Stimulated activated naive CD8-positive, alpha-beta T cell treated with anti-CD3 and anti-CD28 coated beads, Interleukin-15, amount 100 ng/mL, for 72 hours (primary cell): ENCODE measurements at regions not wholly inside any gene's neighbourhood (a gene's known extent, or its start where the extent isn't known, plus 50 kb on each side); places are given as distances from the start of the nearest gene placed in this dataset.

Experiments
- ATAC-seq: fragments of 150-1000 bp; cut with Tn5 transposase; 2 replicates; pipeline ENCODE4 v1.10.0; 2021; ENCODE audit warnings: mild to moderate bottlenecking, moderate library complexity
- DNase-seq, 2 donors: peaks; one replicate each; pipeline ENCODE4 v3.0.0; 2021 to 2022
- H3K27ac Mint-ChIP-seq, 2 donors: one replicate each; pipeline ENCODE4 v1.8.0; 2022; ENCODE audit warnings: mild to moderate bottlenecking in 2 of 2, mixed read lengths in 2 of 2, moderate library complexity in 2 of 2
- H3K27me3 Mint-ChIP-seq: one replicate; pipeline ENCODE4 v1.8.0; 2022; ENCODE audit warnings: mixed read lengths
- H3K4me1 Mint-ChIP-seq: one replicate; pipeline ENCODE4 v1.8.0; 2022; ENCODE audit warnings: mild to moderate bottlenecking, mixed read lengths
- H3K4me3 Mint-ChIP-seq, 2 donors: one replicate each; pipeline ENCODE4 v1.8.0; 2022; ENCODE audit warnings: mild to moderate bottlenecking in 2 of 2, mixed read lengths in 2 of 2, moderate library complexity in 1 of 2
- H3K9me3 Mint-ChIP-seq, 2 donors: one replicate each; pipeline ENCODE4 v1.8.0; 2022; ENCODE audit warnings: mixed read lengths in 2 of 2

DNA sequence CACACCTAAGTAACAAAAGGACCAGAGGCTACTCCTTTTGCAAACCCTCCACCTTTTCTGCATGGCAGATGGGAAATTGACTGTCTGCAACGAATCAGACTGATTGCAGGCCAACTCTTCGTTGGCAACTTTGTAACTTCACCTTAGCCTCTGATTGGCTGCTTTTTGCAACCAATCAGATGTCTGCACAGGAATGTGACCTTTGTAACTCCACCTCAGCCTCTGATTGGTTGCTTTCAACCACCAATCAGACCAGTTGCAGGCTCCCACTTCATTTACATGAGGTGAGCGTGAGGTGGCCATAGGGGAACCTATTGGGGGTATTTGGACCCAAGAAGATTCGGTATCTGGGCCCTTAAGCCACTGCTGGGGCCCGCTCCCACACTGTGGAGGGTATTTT is 209.0 kb downstream of the EN1 start:
- Mint-ChIP-seq H3K4me3 (no peak overlapping the region), H3K27me3 (peaks cover 14% of the 10 kb centered on the region), H3K9me3 (peaks cover 1 to 25% of the 10 kb centered on the region in 2 donors), H3K27ac (no peak overlapping the region), H3K4me1 (no peaks in the 10 kb centered on the region)
- DNase-seq: no peak
- no peak for ATAC-seq

DNA sequence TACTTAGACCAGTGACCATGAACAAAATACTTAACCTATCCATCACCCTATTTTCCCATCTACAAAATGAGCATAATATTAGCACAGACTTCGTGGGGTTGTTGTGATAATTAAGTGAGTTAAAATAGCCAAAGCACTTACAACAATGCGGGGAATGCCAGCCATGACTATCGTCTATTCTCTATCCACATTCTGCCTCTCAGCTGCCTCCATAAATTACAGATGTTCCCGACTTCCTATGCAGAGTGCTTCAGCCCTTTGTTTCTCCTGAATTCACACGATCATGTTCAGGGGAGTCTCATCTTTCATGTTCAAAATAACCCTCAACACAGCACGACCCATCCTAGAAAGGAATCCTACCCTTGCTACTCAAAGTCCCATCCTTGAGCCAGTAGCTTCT is 211.6 kb downstream of the EN1 start:
- peaks cover 5 to 29% of the 10 kb centered on the region in 2 donors for H3K9me3 Mint-ChIP-seq
- peaks cover 18% of the 10 kb centered on the region for H3K27me3 Mint-ChIP-seq
- no peaks in the 10 kb centered on the region for H3K4me1 Mint-ChIP-seq
- DNase-seq (no peak), ATAC-seq (no peak)
- H3K4me3 Mint-ChIP-seq: no peak overlapping the region
- no peak overlapping the region for H3K27ac Mint-ChIP-seq

- no peak overlapping the region for H3K4me3 Mint-ChIP-seq
- H3K27ac Mint-ChIP-seq: no peak overlapping the region
- peaks cover 18% of the 10 kb centered on the region for H3K27me3 Mint-ChIP-seq
- no peaks in the 10 kb centered on the region for H3K4me1 Mint-ChIP-seq
- ATAC-seq: no peak
- H3K9me3 Mint-ChIP-seq: peaks cover 5 to 29% of the 10 kb centered on the region in 2 donors
- no peak for DNase-seq
Measured at GRCh38 chr2:118634876-118635275, 212.6 kb downstream of the EN1 start.

- no peaks in the 10 kb centered on the region for H3K4me1 Mint-ChIP-seq
- ATAC-seq: no peak
- peaks cover 5 to 22% of the 10 kb centered on the region in 2 donors for H3K9me3 Mint-ChIP-seq
- DNase-seq: no peak
- H3K27ac Mint-ChIP-seq: no peak overlapping the region
- H3K27me3 Mint-ChIP-seq: peaks cover 18% of the 10 kb centered on the region
- no peak overlapping the region for H3K4me3 Mint-ChIP-seq
Measured at GRCh38 chr2:118633371-118634018, 214.0 kb downstream of the EN1 start.

GRCh38 chr2:118632921-118633320 is 214.5 kb downstream of the EN1 start:
- Mint-ChIP-seq H3K9me3 (peaks cover 5 to 22% of the 10 kb centered on the region in 2 donors), H3K4me3 (no peak overlapping the region), H3K27me3 (peaks cover 18% of the 10 kb centered on the region), H3K4me1 (no peaks in the 10 kb centered on the region), H3K27ac (no peak overlapping the region)
- no peak for DNase-seq
- ATAC-seq: no peak

- DNase-seq: no peak
- no peak for ATAC-seq
- Mint-ChIP-seq H3K4me3 (no peak overlapping the region), H3K9me3 (no peaks in the 10 kb centered on the region), H3K27me3 (no peaks in the 10 kb centered on the region), H3K4me1 (no peaks in the 10 kb centered on the region), H3K27ac (no peak overlapping the region)
Measured at GRCh38 chr2:118627156-118627555, 220.3 kb downstream of the EN1 start.

DNA sequence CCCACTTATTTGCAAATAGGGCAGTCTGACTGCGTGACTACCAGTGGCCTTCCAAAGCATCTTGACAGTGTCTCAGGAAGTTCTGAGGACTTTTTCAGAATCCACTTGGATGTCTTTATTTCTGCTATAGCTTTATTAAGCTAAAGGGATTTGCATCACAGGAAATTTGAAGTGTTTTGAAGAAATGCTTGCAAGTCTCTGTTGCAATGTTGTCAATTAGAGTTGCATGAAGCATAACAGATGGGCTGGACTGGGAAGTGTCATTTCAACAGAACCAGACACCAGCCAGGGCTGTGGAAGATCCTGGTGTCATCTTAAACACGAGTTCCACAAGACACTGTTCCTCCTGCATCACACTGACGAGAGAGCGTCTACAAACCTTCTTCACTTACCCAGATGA is 224.5 kb downstream of the EN1 start:
- DNase-seq (no peak), ATAC-seq (no peak)
- no peak overlapping the region for H3K27ac Mint-ChIP-seq
- no peaks in the 10 kb centered on the region for H3K9me3 Mint-ChIP-seq
- no peak overlapping the region for H3K4me3 Mint-ChIP-seq
- H3K27me3 Mint-ChIP-seq: peaks cover 10% of the 10 kb centered on the region
- H3K4me1 Mint-ChIP-seq: no peaks in the 10 kb centered on the region

- no peaks in the 10 kb centered on the region for H3K9me3 Mint-ChIP-seq
- peaks cover 10% of the 10 kb centered on the region for H3K27me3 Mint-ChIP-seq
- H3K4me3 Mint-ChIP-seq: no peak overlapping the region
- H3K27ac Mint-ChIP-seq: no peak overlapping the region
- H3K4me1 Mint-ChIP-seq: no peaks in the 10 kb centered on the region
- ATAC-seq (no peak), DNase-seq (no peak)
Measured at GRCh38 chr2:118622108-118622507, 225.3 kb downstream of the EN1 start.

DNA sequence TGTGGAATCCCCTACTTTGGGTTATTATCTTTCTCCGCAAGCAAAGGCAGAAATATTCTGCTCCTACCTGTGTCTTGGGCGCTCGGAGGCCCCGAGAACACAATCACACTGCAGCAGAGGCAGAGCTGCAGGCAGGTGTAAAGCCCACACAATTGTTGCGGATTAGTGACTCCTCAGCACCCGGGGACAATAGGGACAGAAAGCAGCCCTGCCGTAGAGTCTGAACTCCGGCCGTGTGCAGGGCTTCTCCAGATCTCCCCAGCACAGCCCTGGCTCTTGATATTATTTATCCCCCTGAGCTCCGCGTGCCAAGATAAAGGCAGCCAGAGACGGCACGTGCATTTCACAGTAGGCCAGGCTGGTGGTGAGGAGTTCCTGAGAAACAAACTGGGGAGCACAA is 229.2 kb downstream of the EN1 start:
- H3K9me3 Mint-ChIP-seq: no peaks in the 10 kb centered on the region
- DNase-seq (no peak), ATAC-seq (no peak)
- no peaks in the 10 kb centered on the region for H3K4me1 Mint-ChIP-seq
- peaks cover 10% of the 10 kb centered on the region for H3K27me3 Mint-ChIP-seq
- no peak overlapping the region for H3K4me3 Mint-ChIP-seq
- no peak overlapping the region for H3K27ac Mint-ChIP-seq

- no peak overlapping the region for H3K4me3 Mint-ChIP-seq
- no peak for ATAC-seq
- no peaks in the 10 kb centered on the region for H3K4me1 Mint-ChIP-seq
- no peak for DNase-seq
- no peaks in the 10 kb centered on the region for H3K9me3 Mint-ChIP-seq
- H3K27ac Mint-ChIP-seq: no peak overlapping the region
- H3K27me3 Mint-ChIP-seq: peaks cover 10% of the 10 kb centered on the region
Measured at GRCh38 chr2:118616432-118616831, 231.0 kb downstream of the EN1 start.

DNA sequence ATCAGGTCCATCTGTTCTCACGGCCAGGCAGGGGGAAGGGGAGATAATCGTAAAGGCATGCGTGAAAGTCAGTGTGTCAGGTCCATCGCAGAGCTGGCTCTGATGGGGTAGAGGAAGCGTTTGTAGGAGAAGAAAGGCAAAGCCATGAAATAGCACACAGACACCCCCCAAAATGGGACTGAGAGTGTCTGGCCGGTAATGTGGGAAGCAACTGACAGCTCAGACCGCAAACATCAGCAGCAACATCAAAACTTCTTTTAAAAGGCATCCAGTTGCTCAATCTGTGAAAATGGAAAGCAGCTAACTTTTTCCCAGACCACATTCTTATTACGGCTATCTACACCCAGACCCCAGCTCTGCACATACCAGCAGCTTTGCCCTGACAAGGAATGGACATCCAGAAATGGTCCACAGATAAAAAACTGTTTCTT is 232.6 kb downstream of the EN1 start:
- Mint-ChIP-seq H3K9me3 (no peaks in the 10 kb centered on the region), H3K27me3 (peaks cover 6% of the 10 kb centered on the region), H3K4me1 (no peaks in the 10 kb centered on the region), H3K27ac (no peak overlapping the region), H3K4me3 (no peak overlapping the region)
- ATAC-seq: no peak
- no peak for DNase-seq

GRCh38 chr2:118613737-118614136 is 233.7 kb downstream of the EN1 start:
- ATAC-seq (no peak), DNase-seq (no peak)
- no peaks in the 10 kb centered on the region for H3K4me1 Mint-ChIP-seq
- no peak overlapping the region for H3K4me3 Mint-ChIP-seq
- no peaks in the 10 kb centered on the region for H3K9me3 Mint-ChIP-seq
- H3K27me3 Mint-ChIP-seq: no peaks in the 10 kb centered on the region
- H3K27ac Mint-ChIP-seq: no peak overlapping the region

GRCh38 chr2:118611691-118612090 is 235.8 kb downstream of the EN1 start:
- H3K4me1 Mint-ChIP-seq: no peaks in the 10 kb centered on the region
- no peak for ATAC-seq
- no peak for DNase-seq
- peaks cover 7% of the 10 kb centered on the region for H3K27me3 Mint-ChIP-seq
- H3K9me3 Mint-ChIP-seq: no peaks in the 10 kb centered on the region
- H3K27ac Mint-ChIP-seq: no peak overlapping the region
- H3K4me3 Mint-ChIP-seq: no peak overlapping the region

GRCh38 chr2:118609138-118609537 is 238.3 kb downstream of the EN1 start:
- Mint-ChIP-seq H3K4me3 (no peak overlapping the region), H3K27me3 (peaks cover 7% of the 10 kb centered on the region), H3K9me3 (no peaks in the 10 kb centered on the region), H3K4me1 (no peaks in the 10 kb centered on the region), H3K27ac (no peak overlapping the region)
- no peak for DNase-seq
- ATAC-seq: no peak

DNA sequence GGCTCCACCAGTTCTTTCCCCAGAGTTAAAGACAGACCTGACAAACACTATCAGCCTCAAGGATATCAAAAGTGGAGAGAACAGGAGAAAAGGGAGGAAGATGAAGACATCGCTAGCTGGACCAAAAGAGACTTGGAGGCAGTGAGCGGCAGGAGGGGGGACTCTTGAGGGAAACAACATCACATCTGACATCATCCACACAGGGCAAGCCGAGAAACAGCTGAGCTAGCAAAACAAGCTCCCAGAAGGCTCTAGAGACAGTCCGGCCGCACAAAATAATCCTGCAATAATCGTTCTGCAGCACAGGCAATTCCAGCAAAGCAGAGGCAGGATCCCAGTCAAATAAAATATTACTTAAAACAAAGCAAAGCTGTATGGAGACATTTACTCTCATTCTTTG is 239.8 kb downstream of the EN1 start:
- H3K4me3 Mint-ChIP-seq: no peak overlapping the region
- no peak overlapping the region for H3K27ac Mint-ChIP-seq
- no peaks in the 10 kb centered on the region for H3K4me1 Mint-ChIP-seq
- DNase-seq: no peak
- peaks cover 0 to 6% of the 10 kb centered on the region in 2 donors for H3K9me3 Mint-ChIP-seq
- no peak for ATAC-seq
- peaks cover 16% of the 10 kb centered on the region for H3K27me3 Mint-ChIP-seq

DNA sequence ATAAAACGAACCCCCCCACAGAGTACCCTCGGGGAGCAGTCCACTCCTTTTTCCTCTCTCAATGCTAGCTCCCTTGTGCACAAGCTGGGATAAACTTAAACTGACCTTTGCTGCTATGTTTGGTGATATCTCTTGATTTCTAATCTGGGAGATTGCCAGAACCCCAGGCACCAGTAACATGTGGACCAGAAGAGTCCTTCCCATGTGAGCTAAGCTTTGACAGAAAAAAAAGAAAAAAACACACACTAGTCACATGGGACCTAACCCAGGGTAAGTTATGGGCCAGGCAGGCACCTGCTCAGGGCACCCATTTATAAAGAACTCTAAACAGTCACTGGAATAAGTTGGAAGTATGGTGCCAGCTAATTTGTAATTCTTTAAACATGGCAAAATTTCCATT is 242.6 kb downstream of the EN1 start:
- Mint-ChIP-seq H3K27ac (no peak overlapping the region), H3K27me3 (peaks cover 22% of the 10 kb centered on the region), H3K9me3 (peaks cover 14 to 31% of the 10 kb centered on the region in 2 donors), H3K4me3 (no peak overlapping the region), H3K4me1 (no peaks in the 10 kb centered on the region)
- DNase-seq (no peak), ATAC-seq (no peak)

DNA sequence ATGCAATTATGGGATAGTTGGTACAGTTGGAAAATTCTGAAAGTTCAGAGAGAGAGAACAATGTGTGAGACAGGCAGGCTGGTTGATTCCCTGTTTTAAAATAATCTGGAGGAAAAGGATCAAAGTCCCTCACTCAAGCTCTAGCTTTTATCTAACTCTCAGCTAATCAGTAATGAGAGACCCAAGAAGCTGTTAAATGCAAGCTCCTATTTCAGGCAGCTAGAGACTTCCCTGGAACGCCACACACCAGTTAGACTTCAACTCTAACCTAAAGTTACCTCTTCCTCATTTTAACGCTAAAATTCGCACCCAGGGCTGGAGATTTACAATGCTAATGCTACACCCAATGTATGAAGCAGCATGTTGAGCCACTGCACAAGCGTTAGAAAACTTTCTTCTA is 243.1 kb downstream of the EN1 start:
- ATAC-seq: no peak
- no peak for DNase-seq
- peaks cover 14 to 31% of the 10 kb centered on the region in 2 donors for H3K9me3 Mint-ChIP-seq

More for the DNA sequence above, 243.1 kb downstream of the EN1 start:
- peaks cover 22% of the 10 kb centered on the region for H3K27me3 Mint-ChIP-seq
- no peak overlapping the region for H3K27ac Mint-ChIP-seq
- H3K4me3 Mint-ChIP-seq: no peak overlapping the region
- no peaks in the 10 kb centered on the region for H3K4me1 Mint-ChIP-seq
